Medulla oblongata (tissue), 1 donor: ENCODE measurements at regions not wholly inside any gene's neighbourhood (a gene's known extent, or its start where the extent isn't known, plus 50 kb on each side); places are given as distances from the start of the nearest gene placed in this dataset.

Source experiments
- DNase-seq: peaks from one replicate; pipeline ENCODE4 v3.0.0-alpha.2; 2015; ENCODE audit errors: extremely low spot score

DNA sequence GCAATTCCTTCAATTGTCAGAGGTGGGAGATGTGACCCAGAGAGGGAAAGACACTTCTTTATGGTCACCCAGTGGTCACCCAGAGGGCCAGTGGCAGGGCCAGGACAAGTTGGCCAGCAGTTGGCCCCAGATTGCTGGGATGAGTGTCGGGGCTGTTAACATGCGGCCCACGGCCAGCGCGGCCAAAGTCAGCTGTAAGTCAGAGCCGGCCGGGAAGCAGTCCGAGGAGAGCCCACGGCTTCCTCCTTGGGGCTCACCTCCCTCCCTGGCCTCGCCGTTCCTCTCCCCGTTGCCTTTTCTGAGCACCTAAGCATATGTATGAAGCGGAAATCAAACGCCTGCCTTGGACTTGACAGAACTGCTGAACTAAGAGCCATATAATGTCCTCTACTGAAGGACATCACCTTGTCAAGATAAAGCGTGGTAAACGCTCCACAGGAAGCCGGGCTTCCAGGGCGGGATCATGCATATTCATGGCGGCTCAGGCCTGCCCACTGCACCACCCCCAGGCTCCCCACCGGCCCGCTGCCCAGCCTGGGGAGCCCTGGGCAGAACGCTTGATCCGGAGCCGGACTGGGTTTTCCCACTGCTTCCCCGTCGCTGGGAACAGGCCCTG lies 245.4 kb upstream of the POU3F1 start:
- peak; percentile 3 for DNase-seq

DNA sequence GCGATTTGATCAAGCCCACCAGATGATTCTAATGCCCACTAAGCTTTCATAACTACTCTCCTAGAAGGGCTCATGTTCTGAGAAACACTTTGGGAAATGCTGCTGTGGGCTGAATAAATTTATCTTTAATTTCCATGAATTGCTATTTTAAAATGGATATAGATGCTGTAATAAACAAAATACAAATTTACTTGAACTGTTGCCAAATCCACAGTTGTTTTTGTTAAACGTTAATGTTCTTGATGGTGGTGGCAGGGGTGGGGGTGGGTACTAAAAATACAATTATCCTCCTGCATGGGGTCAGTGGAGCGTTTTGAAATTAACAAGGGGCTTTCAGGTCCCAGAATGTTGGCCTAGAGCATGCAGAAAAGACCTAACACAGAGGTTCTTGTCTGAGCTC lies 244.7 kb upstream of the POU3F1 start:
- DNase-seq: no peak

DNA sequence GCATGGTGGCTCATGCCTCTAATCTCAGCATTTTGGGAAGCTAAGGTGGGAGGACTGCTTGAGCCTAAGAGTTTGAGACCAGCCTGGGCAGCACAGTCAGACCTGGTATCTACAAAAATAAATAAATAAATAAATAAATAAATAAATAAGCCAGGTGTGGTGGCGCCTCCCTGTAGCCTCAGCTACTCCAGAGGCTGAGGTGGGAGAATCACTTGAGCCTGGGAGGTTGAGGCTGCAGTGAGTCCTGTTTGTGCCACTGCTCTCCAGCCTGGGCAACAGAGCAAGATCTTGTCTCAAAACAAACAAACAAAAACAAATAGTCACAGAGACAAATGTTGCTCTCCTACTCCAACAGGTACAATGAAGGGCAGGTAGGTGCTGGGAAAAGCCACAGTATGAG lies 242.4 kb upstream of the POU3F1 start:
- DNase-seq: no peak

- no peak for DNase-seq
These were observed 241.0 kb upstream of the POU3F1 start for GRCh38 chr1:38287547-38287946.

DNA sequence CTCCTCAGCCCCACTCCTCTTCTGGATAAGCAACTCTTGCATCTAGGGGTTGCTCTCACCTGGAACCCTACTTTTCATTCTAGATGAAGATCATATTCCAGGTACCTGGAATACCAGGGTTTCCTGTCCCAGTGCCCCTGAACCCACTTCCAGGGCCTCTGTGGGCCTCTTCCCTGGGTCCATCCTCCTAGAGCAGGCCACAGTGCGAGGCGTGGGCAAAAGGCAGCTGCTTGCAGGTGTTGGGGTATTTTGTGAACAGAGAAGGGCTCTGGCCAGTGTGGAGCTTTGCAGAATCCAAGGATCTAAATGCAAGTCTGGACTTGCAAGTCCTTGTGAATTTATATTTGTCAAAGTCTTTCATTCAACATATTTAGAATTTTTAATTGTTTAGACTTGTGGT lies 240.4 kb upstream of the POU3F1 start:
- no peak for DNase-seq

DNA sequence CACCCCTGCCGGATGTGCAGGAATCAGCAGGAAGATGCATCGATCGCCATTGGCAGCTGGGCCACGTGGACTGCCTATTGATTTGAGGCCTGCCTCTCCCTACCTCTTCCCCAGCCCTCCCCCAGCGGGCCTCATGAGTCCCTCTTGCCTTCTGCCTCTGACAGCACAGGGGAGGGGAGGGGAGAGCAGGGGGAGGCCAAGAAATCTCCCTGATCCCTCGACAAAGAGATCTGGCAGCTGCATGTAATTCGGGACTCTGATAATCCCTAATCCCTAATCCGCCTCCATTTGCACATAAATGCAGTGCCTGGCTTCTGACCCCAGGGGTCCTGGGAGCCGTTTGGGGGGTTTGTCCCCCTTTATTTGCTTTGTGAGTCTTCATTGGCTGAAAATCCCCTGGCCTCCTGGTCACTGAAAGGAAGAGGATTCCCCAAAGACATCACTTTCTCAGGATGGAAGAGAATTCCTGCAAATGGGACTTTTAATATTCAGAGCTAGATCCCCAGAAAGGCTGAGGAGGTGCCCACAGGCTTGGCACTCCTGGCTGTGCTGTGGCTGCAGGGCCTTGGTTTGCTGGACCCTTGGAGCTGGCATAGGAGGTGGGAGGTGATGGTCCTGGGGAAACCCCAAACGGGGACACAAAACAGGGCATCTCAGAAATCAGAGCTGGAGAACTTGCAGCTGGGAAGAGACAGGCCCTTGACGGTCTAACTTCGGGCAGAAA lies 239.4 kb upstream of the POU3F1 start:
- DNase-seq: no peak

DNA sequence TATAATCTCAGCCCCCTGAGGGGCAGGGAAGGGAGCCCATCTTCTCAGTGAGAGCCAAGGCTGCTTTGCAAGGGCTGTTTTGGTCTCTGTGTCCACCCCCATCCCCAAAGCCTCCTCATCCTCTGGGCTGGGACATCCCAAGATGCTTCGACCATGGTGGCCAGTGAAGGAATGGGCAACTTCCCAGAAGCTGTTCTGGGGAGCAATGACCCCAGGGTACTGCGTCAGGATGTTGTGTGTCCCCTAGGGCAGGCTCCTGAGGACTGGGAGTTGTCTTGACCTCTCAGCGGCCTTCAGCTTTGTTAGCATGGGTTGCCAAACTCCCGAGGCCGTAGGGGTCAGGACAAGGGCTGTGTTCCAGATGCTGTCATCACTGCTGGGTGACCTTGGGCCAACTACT lies 238.4 kb upstream of the POU3F1 start:
- DNase-seq: no peak

GRCh38 chr1:38283696-38284470 lies 237.3 kb upstream of the POU3F1 start:
- no peak for DNase-seq

DNA sequence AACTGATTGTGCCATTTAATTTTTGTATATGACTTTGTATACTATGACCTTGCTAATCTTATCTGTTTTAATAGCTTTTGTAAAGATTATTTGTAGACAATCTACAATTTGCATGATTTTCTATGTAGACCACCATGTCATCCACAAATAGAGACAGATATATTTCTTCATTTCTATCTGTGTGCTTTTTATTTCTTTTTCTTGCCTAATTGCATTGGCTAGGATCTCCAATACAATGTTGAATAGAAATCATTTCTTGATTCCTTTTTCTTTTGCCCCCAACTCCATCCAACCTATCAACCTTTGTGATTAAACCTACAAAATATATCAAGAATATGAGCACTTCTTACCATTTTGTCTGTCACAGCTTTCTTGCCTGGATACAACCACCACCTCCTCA lies 232.6 kb upstream of the POU3F1 start:
- DNase-seq: no peak

- DNase-seq: no peak
These were observed 231.1 kb upstream of the POU3F1 start for GRCh38 chr1:38277646-38278045.

GRCh38 chr1:38275960-38276359 lies 229.4 kb upstream of the POU3F1 start:
- no peak for DNase-seq

- DNase-seq: peak; percentile 6
These were observed 228.4 kb upstream of the POU3F1 start for GRCh38 chr1:38274974-38275373.

- DNase-seq: no peak
These were observed 226.7 kb upstream of the POU3F1 start for GRCh38 chr1:38273196-38273804.

DNA sequence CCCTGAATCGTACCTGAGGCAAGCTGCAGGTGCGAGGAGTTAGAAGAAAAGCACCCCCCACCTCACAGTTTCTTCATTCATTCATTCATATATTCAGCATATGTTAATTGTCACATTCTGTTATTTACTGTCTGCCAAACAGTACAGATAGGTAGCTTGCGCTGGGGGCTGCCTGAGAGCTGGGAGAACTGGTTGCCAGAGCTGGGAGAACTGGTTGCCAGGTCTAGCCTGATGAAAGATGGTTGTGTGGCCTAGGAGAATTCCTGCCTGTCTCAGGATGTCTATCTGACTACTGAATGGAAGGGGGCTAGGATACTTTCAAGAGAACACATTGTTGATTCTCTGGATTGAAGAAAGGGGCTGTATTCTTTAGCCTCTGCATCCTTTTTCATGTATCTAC lies 225.9 kb upstream of the POU3F1 start:
- DNase-seq: no peak

DNA sequence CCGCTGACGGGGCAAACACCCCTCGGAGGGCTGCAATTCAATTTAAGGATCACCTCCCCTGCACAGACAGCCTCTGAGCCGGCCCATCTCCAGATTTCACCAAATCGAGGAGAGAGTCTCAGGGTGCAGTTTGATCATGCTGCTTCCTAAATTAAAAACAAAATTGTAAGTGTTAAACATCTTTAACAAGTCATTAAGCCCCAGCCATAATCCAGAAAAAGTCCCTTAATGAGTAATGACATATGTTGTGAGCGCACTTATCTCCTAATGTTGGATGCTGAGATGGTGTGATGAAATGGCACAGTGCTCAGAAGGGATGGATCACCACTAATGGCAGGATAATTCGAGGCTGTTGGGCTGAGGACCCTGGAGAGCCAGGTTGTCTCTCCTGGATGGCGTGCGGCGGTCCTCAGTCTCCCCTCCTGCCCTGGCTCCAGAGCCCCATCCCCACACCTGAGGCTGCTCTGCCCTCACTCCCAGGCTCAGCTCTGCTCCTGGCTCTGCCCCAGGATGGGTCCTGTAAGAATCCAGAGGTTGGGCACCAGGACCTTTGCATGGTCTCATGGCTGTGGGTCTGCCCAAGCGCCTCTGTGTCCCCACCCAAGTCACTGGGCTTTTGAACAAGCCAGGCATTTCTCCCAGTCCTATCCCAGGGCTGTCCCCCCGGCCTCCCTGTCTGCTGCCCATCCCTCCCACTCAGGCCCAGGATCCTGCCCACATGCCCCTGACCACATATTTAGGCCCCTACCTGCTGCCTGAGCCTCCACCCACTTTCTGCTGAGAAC lies 224.4 kb upstream of the POU3F1 start:
- DNase-seq: no peak

- DNase-seq: no peak
These were observed 223.6 kb upstream of the POU3F1 start for GRCh38 chr1:38269923-38270848.

DNA sequence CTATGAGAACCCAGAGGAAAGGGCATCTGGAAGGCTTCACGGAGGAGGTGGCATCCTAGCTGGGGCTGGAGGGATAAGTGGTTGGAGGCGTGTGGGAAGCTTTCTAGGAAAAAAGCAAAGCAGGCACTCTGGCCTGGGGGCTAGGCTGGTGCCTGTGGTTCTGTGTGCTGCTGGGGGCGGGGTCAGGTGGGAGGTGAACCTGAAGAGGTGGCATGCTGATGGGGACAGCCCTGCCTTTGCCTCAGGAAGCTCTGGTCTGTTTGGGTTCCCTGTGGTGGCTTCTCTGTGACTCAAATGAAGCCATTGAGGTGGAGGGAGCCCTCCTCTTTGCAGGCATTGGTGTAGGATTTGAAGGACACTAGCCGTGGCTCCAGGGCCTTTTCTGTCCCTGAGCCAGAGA lies 221.6 kb upstream of the POU3F1 start:
- DNase-seq: no peak

- DNase-seq: no peak
These were observed 220.7 kb upstream of the POU3F1 start for GRCh38 chr1:38267037-38268036.

DNA sequence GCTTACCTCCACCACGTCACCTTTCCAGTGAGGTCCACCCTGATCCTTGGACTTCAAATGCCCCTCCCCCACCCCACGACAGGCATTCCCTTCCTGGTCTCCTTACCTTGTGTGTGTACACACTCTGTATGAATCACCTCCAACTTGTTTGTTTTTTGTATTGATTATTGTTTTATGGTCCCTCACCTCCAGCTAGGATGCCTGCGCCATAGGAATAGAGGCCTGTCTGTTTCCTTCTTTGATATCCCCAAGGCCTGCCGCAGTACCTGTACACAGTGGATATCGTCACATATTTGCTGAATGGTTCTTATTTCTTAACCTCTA lies 219.6 kb upstream of the POU3F1 start:
- DNase-seq: no peak
